HepG2 (cell line): ENCODE measurements at regions not wholly inside any gene's neighbourhood (a gene's known extent, or its start where the extent isn't known, plus 50 kb on each side); places are given as distances from the start of the nearest gene placed in this dataset.

Source experiments
- BRCA1 ChIP-seq: sonication (generic); formaldehyde crosslinking; IDR thresholded peaks from 2 replicates; pipeline ENCODE4 v1.4.0; 2020; ENCODE audit warnings: missing genetic modification reagents
- ISL2 ChIP-seq: sonication (generic); formaldehyde crosslinking; IDR thresholded peaks from 2 replicates; pipeline ENCODE4 v1.5.0; 2020; ENCODE audit warnings: missing genetic modification reagents
- KLF9 ChIP-seq: IDR thresholded peaks from 2 replicates; pipeline ENCODE4 v1.6.1; 2016; ENCODE audit warnings: low read depth
- NONO ChIP-seq, 2 experiments: fragments of 450-650 bp in 1 of 2; sonication (generic) in 1 of 2; formaldehyde crosslinking in 1 of 2; IDR thresholded peaks in 1 of 2; conservative IDR thresholded peaks in 1 of 2; 2 replicates each; pipeline versions ENCODE4 v1.6.1 to v1.8.0; 2017 to 2022; ENCODE audit warnings: mild to moderate bottlenecking in 1 of 2, missing genetic modification reagents in 1 of 2, moderate library complexity in 1 of 2
- REPIN1 ChIP-seq: sonication (generic); formaldehyde crosslinking; IDR thresholded peaks from 2 replicates; pipeline ENCODE4 v1.8.0; 2022; ENCODE audit warnings: missing genetic modification reagents, low read depth, mild to moderate bottlenecking, borderline replicate concordance
- SETDB1 ChIP-seq: sonication (generic); formaldehyde crosslinking; IDR thresholded peaks from 2 replicates; pipeline ENCODE4 v1.5.1; 2020; ENCODE audit warnings: missing genetic modification reagents, mild to moderate bottlenecking, borderline replicate concordance
- TFDP1 ChIP-seq: IDR thresholded peaks from 2 replicates; pipeline ENCODE4 v1.6.1; 2016; ENCODE audit warnings: missing compliant biosample characterization, missing genetic modification reagents, borderline replicate concordance
- THAP11 ChIP-seq: IDR thresholded peaks from 2 replicates; pipeline ENCODE4 v1.6.1; 2016; ENCODE audit warnings: missing biosample characterization, missing genetic modification reagents
- ZFP36L1 ChIP-seq: sonication (generic); formaldehyde crosslinking; IDR thresholded peaks from 2 replicates; pipeline ENCODE4 v1.8.0; 2022; ENCODE audit warnings: mild to moderate bottlenecking, missing genetic modification reagents, moderate library complexity
- ZMYM4 ChIP-seq: sonication (generic); formaldehyde crosslinking; IDR thresholded peaks from 2 replicates; pipeline ENCODE4 v1.8.1; 2023; ENCODE audit warnings: mild to moderate bottlenecking, missing genetic modification reagents
- ZNF577 ChIP-seq: sonication (generic); formaldehyde crosslinking; IDR thresholded peaks from 2 replicates; pipeline ENCODE4 v1.4.0; 2020; ENCODE audit warnings: mild to moderate bottlenecking, low read depth, missing genetic modification reagents, borderline replicate concordance
- ZNF747 ChIP-seq: sonication (generic); formaldehyde crosslinking; IDR thresholded peaks from 2 replicates; pipeline ENCODE4 v1.8.1; 2023; ENCODE audit warnings: missing genetic modification reagents, mild to moderate bottlenecking, borderline replicate concordance
- TF ChIP-seq, protein P1 (sequence below): sonication (generic); formaldehyde crosslinking; IDR thresholded peaks from 2 replicates; pipeline ENCODE4 v1.4.0; 2020; ENCODE audit warnings: missing genetic modification reagents
- TF ChIP-seq, protein P2 (sequence below): IDR thresholded peaks from 2 replicates; pipeline ENCODE4 v1.6.1; 2012; ENCODE audit warnings: low read depth, low read length, improper control_type of control experiment
- TF ChIP-seq, protein P3 (sequence below): IDR thresholded peaks from 2 replicates; pipeline ENCODE4 v1.6.1; 2016; ENCODE audit warnings: mild to moderate bottlenecking

DNA sequence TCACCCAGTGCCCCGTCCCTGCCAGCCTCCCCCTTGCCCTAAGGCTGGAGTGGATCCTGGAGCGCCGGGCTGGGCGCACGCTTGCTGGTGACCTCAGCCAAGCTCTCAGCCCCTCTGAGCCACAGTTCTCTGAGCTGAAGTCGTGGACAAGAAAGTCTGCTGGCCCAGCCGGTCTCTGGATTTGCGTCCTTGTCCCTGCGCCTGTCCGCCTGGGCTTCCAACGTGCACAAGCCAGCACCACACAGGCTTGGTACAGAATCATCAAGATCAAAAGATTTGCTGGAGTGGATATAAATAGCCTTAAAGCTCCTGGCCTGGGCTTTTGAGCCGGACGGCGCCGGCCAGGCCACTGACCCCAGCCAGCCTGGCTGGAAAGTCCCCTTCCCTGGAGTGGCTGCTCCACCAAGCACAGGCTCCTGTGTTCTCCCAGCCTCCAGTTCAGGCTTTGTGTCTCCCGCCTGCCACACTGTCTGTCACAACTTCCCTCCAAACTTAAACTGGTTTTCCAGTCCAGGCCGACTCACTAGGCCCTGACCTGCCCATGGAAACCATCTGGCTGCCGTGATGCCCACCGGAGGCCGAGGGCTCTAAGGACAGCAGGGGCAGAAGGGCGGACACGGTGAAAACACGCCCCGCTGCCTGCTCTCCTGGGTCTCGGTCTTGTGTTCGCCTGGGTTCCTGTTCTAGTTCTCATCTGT lies 156.2 kb downstream of the NUP210 start (continued):
- 0 out of 2 replicates have a peak, but pooled peaks have one; percentile 15 for TF ChIP-seq REPIN1 (CRISPR knock-in tag)
- TF ChIP-seq, protein P1, sequence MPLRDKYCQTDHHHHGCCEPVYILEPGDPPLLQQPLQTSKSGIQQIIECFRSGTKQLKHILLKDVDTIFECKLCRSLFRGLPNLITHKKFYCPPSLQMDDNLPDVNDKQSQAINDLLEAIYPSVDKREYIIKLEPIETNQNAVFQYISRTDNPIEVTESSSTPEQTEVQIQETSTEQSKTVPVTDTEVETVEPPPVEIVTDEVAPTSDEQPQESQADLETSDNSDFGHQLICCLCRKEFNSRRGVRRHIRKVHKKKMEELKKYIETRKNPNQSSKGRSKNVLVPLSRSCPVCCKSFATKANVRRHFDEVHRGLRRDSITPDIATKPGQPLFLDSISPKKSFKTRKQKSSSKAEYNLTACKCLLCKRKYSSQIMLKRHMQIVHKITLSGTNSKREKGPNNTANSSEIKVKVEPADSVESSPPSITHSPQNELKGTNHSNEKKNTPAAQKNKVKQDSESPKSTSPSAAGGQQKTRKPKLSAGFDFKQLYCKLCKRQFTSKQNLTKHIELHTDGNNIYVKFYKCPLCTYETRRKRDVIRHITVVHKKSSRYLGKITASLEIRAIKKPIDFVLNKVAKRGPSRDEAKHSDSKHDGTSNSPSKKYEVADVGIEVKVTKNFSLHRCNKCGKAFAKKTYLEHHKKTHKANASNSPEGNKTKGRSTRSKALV (CRISPR knock-in tag), result peak; percentile 90
- TF ChIP-seq ZNF577 (CRISPR knock-in tag), result no peak
- TF ChIP-seq KLF9 (CRISPR knock-in tag), result 0 out of 2 replicates have a peak, but pooled peaks have one; percentile 32
- TF ChIP-seq ZFP36L1 (CRISPR knock-in tag), result peak; percentile 55; the same call in 1 of the 2 replicates
- TF ChIP-seq TFDP1 (CRISPR knock-in tag), result peak; percentile 73
- TF ChIP-seq, protein P2, sequence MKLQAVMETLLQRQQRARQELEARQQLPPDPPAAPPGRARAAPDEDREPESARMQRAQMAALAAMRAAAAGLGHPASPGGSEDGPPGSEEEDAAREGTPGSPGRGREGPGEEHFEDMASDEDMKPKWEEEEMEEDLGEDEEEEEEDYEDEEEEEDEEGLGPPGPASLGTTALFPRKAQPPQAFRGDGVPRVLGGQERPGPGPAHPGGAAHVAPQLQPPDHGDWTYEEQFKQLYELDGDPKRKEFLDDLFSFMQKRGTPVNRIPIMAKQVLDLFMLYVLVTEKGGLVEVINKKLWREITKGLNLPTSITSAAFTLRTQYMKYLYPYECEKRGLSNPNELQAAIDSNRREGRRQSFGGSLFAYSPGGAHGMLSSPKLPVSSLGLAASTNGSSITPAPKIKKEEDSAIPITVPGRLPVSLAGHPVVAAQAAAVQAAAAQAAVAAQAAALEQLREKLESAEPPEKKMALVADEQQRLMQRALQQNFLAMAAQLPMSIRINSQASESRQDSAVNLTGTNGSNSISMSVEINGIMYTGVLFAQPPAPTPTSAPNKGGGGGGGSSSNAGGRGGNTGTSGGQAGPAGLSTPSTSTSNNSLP, result peak; percentile 71
- TF ChIP-seq SETDB1, result no peak
- TF ChIP-seq ZMYM4 (CRISPR knock-in tag), result peak; percentile 65
- TF ChIP-seq NONO (IDR thresholded peaks at IDR 0.05), result no peak
- TF ChIP-seq NONO (CRISPR knock-in tag; conservative IDR thresholded peaks at IDR 0.05), result peak; percentile 67; the same call in 1 of the 2 replicates
- 0 out of 2 replicates have a peak, but pooled peaks have one; percentile 41 for TF ChIP-seq BRCA1 (CRISPR knock-in tag)
- TF ChIP-seq ZNF747 (CRISPR knock-in tag), result 0 out of 2 replicates have a peak, but pooled peaks have one; percentile 38
- no peak for TF ChIP-seq THAP11 (CRISPR knock-in tag)
- TF ChIP-seq, protein P3, sequence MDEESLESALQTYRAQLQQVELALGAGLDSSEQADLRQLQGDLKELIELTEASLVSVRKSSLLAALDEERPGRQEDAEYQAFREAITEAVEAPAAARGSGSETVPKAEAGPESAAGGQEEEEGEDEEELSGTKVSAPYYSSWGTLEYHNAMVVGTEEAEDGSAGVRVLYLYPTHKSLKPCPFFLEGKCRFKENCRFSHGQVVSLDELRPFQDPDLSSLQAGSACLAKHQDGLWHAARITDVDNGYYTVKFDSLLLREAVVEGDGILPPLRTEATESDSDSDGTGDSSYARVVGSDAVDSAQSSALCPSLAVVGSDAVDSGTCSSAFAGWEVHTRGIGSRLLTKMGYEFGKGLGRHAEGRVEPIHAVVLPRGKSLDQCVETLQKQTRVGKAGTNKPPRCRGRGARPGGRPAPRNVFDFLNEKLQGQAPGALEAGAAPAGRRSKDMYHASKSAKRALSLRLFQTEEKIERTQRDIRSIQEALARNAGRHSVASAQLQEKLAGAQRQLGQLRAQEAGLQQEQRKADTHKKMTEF (CRISPR knock-in tag), result peak; percentile 86
- peak; percentile 67; the same call in 1 of the 2 replicates for TF ChIP-seq ISL2 (CRISPR knock-in tag)
